Left lobe of liver (tissue), 2 donors: ENCODE measurements at regions not wholly inside any gene's neighbourhood (a gene's known extent, or its start where the extent isn't known, plus 50 kb on each side); places are given as distances from the start of the nearest gene placed in this dataset.
"Not testable (repeated sequence)": the region's sequence is repeated elsewhere in the genome, so short reads cannot be mapped to it uniquely, and the experiment has no call there.

Experiments used
- ATAC-seq: fragments of 200-7000 bp; cut with Tn5 transposase; one replicate; pipeline ENCODE4 v1.9.1; 2020; ENCODE audit warnings: mild to moderate bottlenecking, moderate library complexity
- DNase-seq: peaks from one replicate; pipeline ENCODE4 v3.0.0-alpha.2; 2020; ENCODE audit warnings: low spot score
- donor health status: DM: no; HTN: no; CAD: no; lungs with moderate emphysema.
- donor health status: DM: no; HTN: yes; CAD: no.

- ATAC-seq (peak; percentile 45), DNase-seq (no peak)
Observed at GRCh38 chrX:45524805-45525204, 324.1 kb upstream of the DIPK2B start.

GRCh38 chrX:45524296-45524695 lies 323.6 kb upstream of the DIPK2B start:
- ATAC-seq (peak; percentile 73), DNase-seq (no peak)

GRCh38 chrX:45518552-45518951 lies 317.9 kb upstream of the DIPK2B start:
- DNase-seq (no peak), ATAC-seq (no peak)

DNA sequence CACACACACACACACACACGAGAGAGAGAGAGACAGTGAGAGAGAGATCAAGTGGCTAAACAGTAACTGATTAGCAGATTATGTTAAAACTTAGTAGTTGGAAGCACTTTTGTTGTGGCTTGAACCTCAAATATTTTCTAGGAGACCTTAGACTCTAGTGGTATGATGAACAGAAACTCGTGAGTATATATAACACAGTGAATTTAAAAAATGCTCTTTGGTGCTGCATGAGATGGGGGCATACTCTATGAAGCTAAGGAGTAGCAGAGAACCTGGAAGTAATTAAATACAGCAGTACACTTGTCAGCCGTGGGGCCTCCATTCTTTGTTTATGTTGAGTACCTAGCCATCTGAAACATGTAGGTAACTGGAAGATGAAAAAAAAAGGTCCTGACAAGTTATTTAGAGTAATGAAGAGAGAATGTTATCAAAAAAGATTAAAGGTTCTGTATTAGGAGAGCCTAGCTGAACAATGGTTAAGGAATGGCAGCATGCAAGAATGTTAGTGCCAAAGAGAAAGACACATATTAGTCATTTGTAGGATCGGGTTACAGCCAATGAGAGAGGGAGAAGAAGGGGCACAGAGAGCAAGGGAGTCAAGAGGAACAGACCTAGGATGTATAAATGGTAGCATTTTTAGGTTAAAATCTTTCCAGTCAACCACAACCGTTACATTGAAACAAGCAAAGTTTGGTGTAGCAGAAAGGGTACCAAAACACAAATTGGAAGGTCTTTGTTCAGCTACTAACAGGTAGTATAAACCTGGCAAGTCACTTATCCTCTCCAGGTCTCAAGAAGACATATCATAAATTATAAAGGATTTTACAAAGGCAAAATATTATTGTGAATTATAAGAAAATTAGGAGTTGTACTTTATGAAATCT lies 316.7 kb upstream of the DIPK2B start:
- DNase-seq = no peak

GRCh38 chrX:45515262-45516215 lies 314.9 kb upstream of the DIPK2B start:
- DNase-seq = peak; percentile 58

More for the DNA sequence above, 316.7 kb upstream of the DIPK2B start:
- ATAC-seq = no peak

DNA sequence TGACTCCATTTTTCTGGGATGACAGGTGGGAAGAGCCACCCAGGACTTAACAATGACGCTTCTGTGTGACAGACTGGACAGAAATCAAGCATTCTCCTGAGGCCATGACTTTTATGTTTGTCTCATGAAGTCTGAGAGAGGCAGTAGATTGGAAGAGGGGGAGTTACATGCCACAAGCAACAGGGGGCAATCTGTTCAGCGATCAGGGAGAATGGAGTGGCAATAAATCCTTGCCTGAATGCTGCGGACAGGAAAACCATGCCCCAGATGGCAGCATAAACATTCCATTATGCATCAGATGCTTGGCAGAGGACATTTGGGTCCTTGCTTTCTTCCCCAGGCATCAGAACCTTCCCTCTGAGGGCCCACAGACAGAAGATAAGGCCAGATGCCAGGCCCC lies 312.4 kb upstream of the DIPK2B start:
- no peak for ATAC-seq

More at GRCh38 chrX:45515262-45516215, 314.9 kb upstream of the DIPK2B start:
- peak; percentile 96 for ATAC-seq

GRCh38 chrX:45508454-45508853 lies 307.8 kb upstream of the DIPK2B start:
- DNase-seq (no peak), ATAC-seq (no peak)

More for the DNA sequence above, 312.4 kb upstream of the DIPK2B start:
- no peak for DNase-seq

DNA sequence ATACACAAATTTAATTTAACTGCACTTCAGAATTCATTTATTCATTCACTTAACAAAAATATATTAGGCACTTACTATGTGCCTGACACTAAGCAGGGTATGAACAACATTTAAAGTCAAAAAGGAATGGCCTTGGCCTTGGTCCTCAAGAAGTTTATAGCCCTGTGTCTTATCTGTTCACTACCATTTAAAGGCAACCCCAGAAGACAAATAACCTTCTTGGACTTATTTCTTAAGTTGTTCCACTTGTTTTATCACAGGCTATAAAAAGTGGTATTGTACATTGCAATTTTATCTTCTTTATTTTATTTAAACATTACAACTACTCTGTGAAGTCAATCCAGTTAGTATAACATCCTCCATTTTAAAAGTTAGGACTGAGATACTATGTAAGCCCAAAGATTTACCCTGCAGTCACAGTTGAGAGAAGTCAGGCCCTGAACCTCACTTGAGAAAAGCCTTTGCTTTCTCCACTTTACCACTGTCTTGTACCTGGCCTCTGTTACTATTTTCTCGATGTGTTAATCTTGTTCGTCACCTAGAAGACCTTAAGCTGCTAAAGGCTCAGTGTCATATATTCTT lies 305.6 kb upstream of the DIPK2B start:
- DNase-seq = no peak
- no peak for ATAC-seq

DNA sequence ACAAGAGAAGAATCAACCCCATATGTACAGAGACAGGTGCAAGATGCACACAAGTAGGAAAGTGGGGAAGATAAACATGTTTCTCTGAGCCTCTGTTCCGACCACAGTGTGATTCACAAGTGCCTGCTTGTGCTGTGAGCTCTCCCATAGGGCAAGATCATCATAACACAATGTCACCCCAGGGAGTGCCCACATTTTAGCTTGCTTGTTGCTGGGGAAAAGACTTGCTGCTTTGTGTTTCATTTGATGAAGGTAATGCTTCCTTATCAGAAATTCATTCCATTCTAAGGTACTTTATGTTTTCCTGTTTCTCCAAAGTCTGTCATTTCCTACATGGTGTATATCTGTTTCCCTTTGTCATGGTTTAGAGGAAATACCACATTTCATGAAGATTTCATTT lies 304.5 kb upstream of the DIPK2B start:
- DNase-seq = no peak
- no peak for ATAC-seq

- DNase-seq, ATAC-seq: not testable (repeated sequence)
Observed at GRCh38 chrX:45503787-45504362, 303.2 kb upstream of the DIPK2B start.

DNA sequence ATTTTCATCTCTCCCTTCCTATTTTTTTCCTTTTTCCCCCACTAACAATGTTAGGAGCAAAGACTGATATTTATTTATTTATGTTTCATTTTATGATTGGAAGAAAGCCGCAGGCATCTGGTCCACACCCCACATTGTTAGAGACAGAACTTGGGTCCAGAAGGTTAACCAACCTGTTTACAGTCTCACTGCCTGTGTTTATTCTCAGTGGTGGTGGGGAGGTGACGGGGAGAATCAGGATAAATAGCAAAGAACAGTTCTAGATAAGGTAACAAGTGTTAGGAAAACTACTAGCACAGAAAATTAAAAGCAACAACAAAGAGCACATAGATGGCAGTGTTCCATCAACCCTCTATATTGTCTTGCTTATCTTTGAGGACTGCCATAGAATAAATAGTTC lies 301.7 kb upstream of the DIPK2B start:
- DNase-seq (no peak), ATAC-seq (no peak)

- ATAC-seq (no peak), DNase-seq (no peak)
Observed at GRCh38 chrX:45497290-45497689, 296.6 kb upstream of the DIPK2B start.

DNA sequence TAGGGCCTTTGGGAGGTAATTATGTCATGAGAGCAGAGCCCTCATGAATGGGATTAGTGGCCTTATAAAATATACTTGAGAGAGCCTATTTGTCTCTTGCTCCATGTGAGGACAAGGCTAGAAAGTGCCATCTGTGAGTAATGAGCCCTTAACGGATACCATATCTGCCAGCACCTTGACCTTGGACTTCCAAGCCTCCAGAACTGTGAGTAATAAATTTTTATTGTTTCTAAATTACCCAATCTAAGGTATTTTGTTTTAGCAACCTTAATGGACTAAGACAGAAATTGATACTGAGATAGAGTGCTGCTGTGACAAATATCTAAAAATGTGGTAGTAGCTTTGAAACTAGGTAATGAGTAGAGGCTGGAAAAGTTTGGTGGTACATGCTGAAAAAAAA lies 285.0 kb upstream of the DIPK2B start:
- ATAC-seq (no peak), DNase-seq (no peak)

GRCh38 chrX:45479835-45480422 lies 279.3 kb upstream of the DIPK2B start:
- ATAC-seq = no peak
- no peak for DNase-seq

DNA sequence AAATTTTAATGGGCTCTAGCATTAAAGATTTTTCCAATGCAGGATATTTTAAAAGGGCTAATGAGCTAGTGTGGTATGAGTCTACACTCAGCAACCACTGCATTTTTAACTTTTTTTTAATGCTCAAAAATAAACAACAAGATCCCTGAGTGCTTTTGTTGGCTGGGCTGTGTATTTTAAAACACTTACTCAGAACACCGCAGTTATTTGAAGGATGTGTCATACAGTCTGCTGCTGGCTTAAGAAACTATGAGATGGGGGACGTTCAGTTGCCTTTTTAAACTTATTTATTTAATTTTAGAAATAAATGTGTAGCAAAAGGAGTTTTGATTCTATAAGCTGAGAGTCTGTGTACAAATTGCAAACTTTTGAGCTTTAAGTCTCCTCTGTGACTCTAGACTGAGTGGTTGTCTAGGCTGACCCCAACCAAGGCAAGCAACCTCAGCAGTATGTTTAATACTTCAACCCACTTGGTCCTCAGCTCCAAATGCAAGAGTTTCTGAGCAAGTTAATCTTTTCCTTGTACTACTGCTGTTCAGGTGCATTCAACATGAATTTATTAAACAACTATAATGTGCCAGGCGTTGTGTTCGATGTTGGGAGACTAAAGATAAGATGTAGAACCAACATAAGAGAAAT lies 278.6 kb upstream of the DIPK2B start:
- DNase-seq = no peak
- no peak for ATAC-seq

DNA sequence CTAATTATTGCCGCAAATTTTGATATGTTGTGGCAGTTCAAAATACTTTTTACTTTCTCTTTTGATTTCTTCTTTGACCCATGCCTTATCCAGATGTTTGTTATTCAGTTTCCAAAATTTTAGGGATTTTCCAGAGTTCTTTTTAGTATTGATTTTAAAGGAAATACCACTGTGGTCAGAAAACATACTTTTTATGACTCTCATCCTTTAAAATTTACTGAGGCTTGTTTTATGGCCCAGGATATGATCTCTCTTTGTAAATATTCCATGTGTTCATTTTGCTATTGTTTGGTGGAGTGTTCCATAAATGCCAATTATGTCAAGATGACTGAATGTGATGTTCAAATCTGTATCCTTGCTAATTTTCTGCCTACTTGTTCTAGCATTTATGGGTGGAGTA lies 272.3 kb upstream of the DIPK2B start:
- DNase-seq (no peak), ATAC-seq (no peak)

DNA sequence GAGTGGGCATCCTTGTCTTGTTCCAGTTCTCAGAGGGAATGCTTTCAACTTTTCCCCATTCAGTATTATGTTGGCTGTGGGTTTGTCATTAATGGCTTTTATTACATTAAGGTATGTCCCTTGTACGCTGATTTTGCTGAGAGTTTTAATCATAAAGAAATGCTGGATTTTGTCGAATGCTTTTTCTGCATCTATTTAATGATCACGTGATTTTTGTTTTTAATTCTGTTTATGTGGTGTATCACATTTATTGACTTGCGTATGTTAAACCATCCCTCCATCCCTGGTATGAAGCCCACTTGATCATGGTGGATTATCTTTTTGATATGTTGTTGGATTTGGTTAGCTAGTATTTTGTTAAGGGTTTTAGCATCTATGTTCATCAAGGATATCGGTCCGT lies 266.9 kb upstream of the DIPK2B start:
- not testable (repeated sequence) for ATAC-seq, DNase-seq

- not testable (repeated sequence) for DNase-seq, ATAC-seq
Observed at GRCh38 chrX:45455732-45456131, 255.1 kb upstream of the DIPK2B start.

DNA sequence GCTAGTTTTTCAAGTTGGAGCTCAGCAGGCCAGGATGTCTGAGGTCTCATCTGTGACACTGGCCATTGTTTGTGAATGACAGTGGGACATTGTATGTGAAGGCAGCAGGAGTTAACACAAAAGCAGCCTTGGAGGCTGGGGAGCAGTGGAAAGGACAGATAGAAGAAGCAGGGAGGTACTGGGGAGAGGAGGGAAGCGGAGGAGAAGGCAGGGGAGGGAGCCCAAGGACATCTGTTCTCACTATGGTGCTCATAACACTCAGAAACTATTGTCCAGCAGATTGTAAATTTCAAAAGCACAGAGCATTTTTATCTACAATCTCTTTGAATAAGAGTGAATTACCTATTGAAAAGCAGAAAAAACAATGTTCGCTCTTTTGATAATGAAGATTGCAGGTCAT lies 253.6 kb upstream of the DIPK2B start:
- ATAC-seq (no peak), DNase-seq (no peak)

DNA sequence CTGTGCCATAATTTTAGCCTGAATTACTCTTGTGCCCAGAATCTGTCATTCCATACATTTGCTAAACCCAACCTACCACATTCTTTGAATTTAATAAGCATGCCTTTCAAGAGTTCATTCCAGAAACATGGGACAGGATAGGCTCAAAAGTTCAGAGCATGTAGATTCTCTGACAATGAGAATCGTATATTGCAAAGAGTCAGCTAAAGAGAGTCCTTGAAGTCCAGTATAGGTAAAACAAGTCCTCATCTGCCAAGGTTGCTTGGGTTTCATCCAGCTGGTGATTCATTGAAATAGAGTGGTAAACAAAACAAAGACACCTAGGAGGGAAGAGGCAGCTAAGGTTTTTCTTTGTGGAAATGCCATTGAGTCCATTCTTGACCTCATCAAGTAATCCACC lies 249.3 kb upstream of the DIPK2B start:
- DNase-seq (no peak), ATAC-seq (no peak)
